ENCODE measurements at regions not wholly inside any gene's neighbourhood (a gene's known extent, or its start where the extent isn't known, plus 50 kb on each side); places are given as distances from the start of the nearest gene placed in this dataset.
"Not testable (repeated sequence)": the region's sequence is repeated elsewhere in the genome, so short reads cannot be mapped to it uniquely, and the experiment has no call there.

- H3K4me1 Mint-ChIP-seq (ENCODE audit: low read depth); H3K27ac Mint-ChIP-seq; H3K4me3 Mint-ChIP-seq; H3K27me3 Mint-ChIP-seq; intact Hi-C loops (cut with micrococcal nuclease); H3K36me3 Mint-ChIP-seq (ENCODE audit: low read depth): not testable (repeated sequence)
- H3K9me3 Mint-ChIP-seq = peaks cover 33% of the 10 kb centered on the region
These were observed 1490.6 kb downstream of the OTOL1 start for GRCh38 chr3:162987085-162987794.

GRCh38 chr3:162992741-162993140 lies 1496.1 kb downstream of the OTOL1 start:
- no peaks in the 10 kb centered on the region for H3K27me3 Mint-ChIP-seq
- no peaks in the 10 kb centered on the region for H3K36me3 Mint-ChIP-seq (ENCODE audit: low read depth)
- no peak overlapping the region for H3K27ac Mint-ChIP-seq
- intact Hi-C loops (cut with micrococcal nuclease) = no loop called here
- no peaks in the 10 kb centered on the region for H3K4me1 Mint-ChIP-seq (ENCODE audit: low read depth)
- H3K9me3 Mint-ChIP-seq = peaks cover 28% of the 10 kb centered on the region
- H3K4me3 Mint-ChIP-seq = no peak overlapping the region

- Mint-ChIP-seq H3K27ac (no peak overlapping the region), H3K4me3 (no peak overlapping the region), H3K36me3 (ENCODE audit: low read depth) (no peaks in the 10 kb centered on the region), H3K27me3 (no peaks in the 10 kb centered on the region), H3K4me1 (ENCODE audit: low read depth) (no peaks in the 10 kb centered on the region), H3K9me3 (peaks cover 21% of the 10 kb centered on the region)
- intact Hi-C loops (cut with micrococcal nuclease) = no loop called here
These were observed 1497.6 kb downstream of the OTOL1 start for GRCh38 chr3:162994165-162994564.

- Mint-ChIP-seq H3K9me3 (peaks cover 21% of the 10 kb centered on the region), H3K27ac (no peak overlapping the region), H3K36me3 (ENCODE audit: low read depth) (no peaks in the 10 kb centered on the region), H3K4me1 (ENCODE audit: low read depth) (no peaks in the 10 kb centered on the region), H3K4me3 (no peak overlapping the region), H3K27me3 (no peaks in the 10 kb centered on the region)
- intact Hi-C loops (cut with micrococcal nuclease) = no loop called here
These were observed 1499.8 kb downstream of the OTOL1 start for GRCh38 chr3:162996368-162996767.

- intact Hi-C loops (cut with micrococcal nuclease) = no loop called here
- H3K27ac Mint-ChIP-seq = no peak overlapping the region
- no peak overlapping the region for H3K4me3 Mint-ChIP-seq
- peaks cover 15% of the 10 kb centered on the region for H3K9me3 Mint-ChIP-seq
- no peaks in the 10 kb centered on the region for H3K4me1 Mint-ChIP-seq (ENCODE audit: low read depth)
- H3K27me3 Mint-ChIP-seq = no peaks in the 10 kb centered on the region
- no peaks in the 10 kb centered on the region for H3K36me3 Mint-ChIP-seq (ENCODE audit: low read depth)
These were observed 1501.6 kb downstream of the OTOL1 start for GRCh38 chr3:162998205-162998604.

GRCh38 chr3:163011596-163011995 lies 1515.0 kb downstream of the OTOL1 start:
- Mint-ChIP-seq H3K36me3 (ENCODE audit: low read depth) (no peaks in the 10 kb centered on the region), H3K4me1 (ENCODE audit: low read depth) (no peaks in the 10 kb centered on the region), H3K27me3 (no peaks in the 10 kb centered on the region), H3K27ac (no peak overlapping the region), H3K9me3 (peaks cover 10% of the 10 kb centered on the region), H3K4me3 (no peak overlapping the region)
- intact Hi-C loops (cut with micrococcal nuclease) = no loop called here

GRCh38 chr3:163016251-163016650 lies 1519.6 kb downstream of the OTOL1 start:
- Mint-ChIP-seq H3K4me1 (ENCODE audit: low read depth) (no peaks in the 10 kb centered on the region), H3K27me3 (no peaks in the 10 kb centered on the region), H3K4me3 (no peak overlapping the region), H3K27ac (no peak overlapping the region), H3K36me3 (ENCODE audit: low read depth) (no peaks in the 10 kb centered on the region), H3K9me3 (peaks cover 10% of the 10 kb centered on the region)
- intact Hi-C loops (cut with micrococcal nuclease) = no loop called here

GRCh38 chr3:163018067-163018466 lies 1521.5 kb downstream of the OTOL1 start:
- intact Hi-C loops (cut with micrococcal nuclease) = no loop called here
- no peak overlapping the region for H3K4me3 Mint-ChIP-seq

GRCh38 chr3:163018664-163019063 lies 1522.1 kb downstream of the OTOL1 start:
- Mint-ChIP-seq H3K27me3 (no peaks in the 10 kb centered on the region), H3K27ac (no peak overlapping the region), H3K36me3 (ENCODE audit: low read depth) (no peaks in the 10 kb centered on the region), H3K4me1 (ENCODE audit: low read depth) (no peaks in the 10 kb centered on the region), H3K4me3 (no peak overlapping the region), H3K9me3 (peaks cover 10% of the 10 kb centered on the region)
- intact Hi-C loops (cut with micrococcal nuclease) = no loop called here

More at GRCh38 chr3:163018067-163018466, 1521.5 kb downstream of the OTOL1 start:
- Mint-ChIP-seq H3K9me3 (peaks cover 10% of the 10 kb centered on the region), H3K4me1 (ENCODE audit: low read depth) (no peaks in the 10 kb centered on the region), H3K27me3 (no peaks in the 10 kb centered on the region), H3K27ac (no peak overlapping the region), H3K36me3 (ENCODE audit: low read depth) (no peaks in the 10 kb centered on the region)

GRCh38 chr3:163019260-163019659 lies 1522.7 kb downstream of the OTOL1 start:
- Mint-ChIP-seq H3K27ac (no peak overlapping the region), H3K4me3 (no peak overlapping the region), H3K9me3 (peaks cover 10% of the 10 kb centered on the region), H3K4me1 (ENCODE audit: low read depth) (no peaks in the 10 kb centered on the region), H3K27me3 (no peaks in the 10 kb centered on the region), H3K36me3 (ENCODE audit: low read depth) (no peaks in the 10 kb centered on the region)
- intact Hi-C loops (cut with micrococcal nuclease) = no loop called here

- Mint-ChIP-seq H3K4me3 (no peak overlapping the region), H3K9me3 (no peaks in the 10 kb centered on the region), H3K4me1 (ENCODE audit: low read depth) (no peaks in the 10 kb centered on the region), H3K36me3 (ENCODE audit: low read depth) (no peaks in the 10 kb centered on the region), H3K27me3 (no peaks in the 10 kb centered on the region), H3K27ac (no peak overlapping the region)
- intact Hi-C loops (cut with micrococcal nuclease) = no loop called here
These were observed 1537.0 kb downstream of the OTOL1 start for GRCh38 chr3:163033652-163034051.

- Mint-ChIP-seq H3K4me3 (no peak overlapping the region), H3K36me3 (ENCODE audit: low read depth) (no peaks in the 10 kb centered on the region), H3K9me3 (no peaks in the 10 kb centered on the region), H3K27ac (no peak overlapping the region), H3K4me1 (ENCODE audit: low read depth) (no peaks in the 10 kb centered on the region), H3K27me3 (no peaks in the 10 kb centered on the region)
- intact Hi-C loops (cut with micrococcal nuclease) = no loop called here
These were observed 1543.0 kb downstream of the OTOL1 start for GRCh38 chr3:163039636-163040035.

GRCh38 chr3:163043074-163043473 lies 1546.5 kb downstream of the OTOL1 start:
- no peak overlapping the region for H3K27ac Mint-ChIP-seq
- H3K27me3 Mint-ChIP-seq = no peaks in the 10 kb centered on the region
- no peaks in the 10 kb centered on the region for H3K36me3 Mint-ChIP-seq (ENCODE audit: low read depth)
- no peaks in the 10 kb centered on the region for H3K9me3 Mint-ChIP-seq
- H3K4me1 Mint-ChIP-seq (ENCODE audit: low read depth) = no peaks in the 10 kb centered on the region
- no peak overlapping the region for H3K4me3 Mint-ChIP-seq
- intact Hi-C loops (cut with micrococcal nuclease) = no loop called here

- no peak overlapping the region for H3K27ac Mint-ChIP-seq
These were observed 1549.3 kb downstream of the OTOL1 start for GRCh38 chr3:163045945-163046344.

GRCh38 chr3:163048881-163049280 lies 1552.3 kb downstream of the OTOL1 start:
- no peaks in the 10 kb centered on the region for H3K4me1 Mint-ChIP-seq (ENCODE audit: low read depth)
- intact Hi-C loops (cut with micrococcal nuclease) = no loop called here
- no peak overlapping the region for H3K4me3 Mint-ChIP-seq
- no peaks in the 10 kb centered on the region for H3K27me3 Mint-ChIP-seq
- no peak overlapping the region for H3K27ac Mint-ChIP-seq
- H3K9me3 Mint-ChIP-seq = no peaks in the 10 kb centered on the region
- H3K36me3 Mint-ChIP-seq (ENCODE audit: low read depth) = no peaks in the 10 kb centered on the region

More at GRCh38 chr3:163045945-163046344, 1549.3 kb downstream of the OTOL1 start:
- Mint-ChIP-seq H3K27me3 (no peaks in the 10 kb centered on the region), H3K9me3 (no peaks in the 10 kb centered on the region), H3K4me3 (no peak overlapping the region), H3K36me3 (ENCODE audit: low read depth) (no peaks in the 10 kb centered on the region), H3K4me1 (ENCODE audit: low read depth) (no peaks in the 10 kb centered on the region)
- intact Hi-C loops (cut with micrococcal nuclease) = no loop called here

Data from dendritic cell treated with granulocyte-macrophage colony-stimulating factor and Interleukin-4, amounts not matched to agents 40 ng/mL and 50 ng/mL, for 4 days (primary cell).